ENCODE measurements at regions not wholly inside any gene's neighbourhood (a gene's known extent, or its start where the extent isn't known, plus 50 kb on each side); places are given as distances from the start of the nearest gene placed in this dataset.

GRCh38 chr14:61881046-61881445 lies 118.8 kb downstream of the SNAPC1 start:
- TF ChIP-seq SNRNP70 (IDR thresholded peaks at IDR 0.05; ENCODE audit: low read depth, low read length) (no peak), FOSL1 (CRISPR knock-in tag; IDR thresholded peaks at IDR 0.05; ENCODE audit: borderline replicate concordance) (no peak), ZNF790 (CRISPR knock-in tag; IDR thresholded peaks at IDR 0.05; ENCODE audit: borderline replicate concordance) (no peak), SRSF9 (IDR thresholded peaks at IDR 0.05; ENCODE audit: borderline replicate concordance, insufficient read depth, low read depth, low read length, poor library complexity, severe bottlenecking) (no peak), ZNF501 (CRISPR knock-in tag; IDR thresholded peaks at IDR 0.05) (no peak), PHF20 (CRISPR knock-in tag; IDR thresholded peaks at IDR 0.05) (no peak), ZHX2 (IDR thresholded peaks at IDR 0.05; ENCODE audit: low read depth) (no peak), ZHX2 (CRISPR knock-in tag; IDR thresholded peaks at IDR 0.05; ENCODE audit: borderline replicate concordance) (no peak), ZNF224 (CRISPR knock-in tag; IDR thresholded peaks at IDR 0.05) (no peak), SMARCE1 (IDR thresholded peaks at IDR 0.05; ENCODE audit: borderline replicate concordance) (no peak), STAG1 (CRISPR knock-in tag; IDR thresholded peaks at IDR 0.05) (no peak), SMAD3 (CRISPR knock-in tag; IDR thresholded peaks at IDR 0.05) (no peak), MATR3 (CRISPR knock-in tag; IDR thresholded peaks at IDR 0.05) (no peak), ZNF232 (CRISPR knock-in tag; IDR thresholded peaks at IDR 0.05; ENCODE audit: borderline replicate concordance) (no peak), MEIS1 (CRISPR knock-in tag; IDR thresholded peaks at IDR 0.05; ENCODE audit: borderline replicate concordance) (no peak), HIVEP1 (CRISPR knock-in tag; IDR thresholded peaks at IDR 0.05) (no peak), EZH2 (conservative IDR thresholded peaks at IDR 0.05; ENCODE audit: low read depth, low read length) (no peak)
- TF ChIP-seq, protein P1, sequence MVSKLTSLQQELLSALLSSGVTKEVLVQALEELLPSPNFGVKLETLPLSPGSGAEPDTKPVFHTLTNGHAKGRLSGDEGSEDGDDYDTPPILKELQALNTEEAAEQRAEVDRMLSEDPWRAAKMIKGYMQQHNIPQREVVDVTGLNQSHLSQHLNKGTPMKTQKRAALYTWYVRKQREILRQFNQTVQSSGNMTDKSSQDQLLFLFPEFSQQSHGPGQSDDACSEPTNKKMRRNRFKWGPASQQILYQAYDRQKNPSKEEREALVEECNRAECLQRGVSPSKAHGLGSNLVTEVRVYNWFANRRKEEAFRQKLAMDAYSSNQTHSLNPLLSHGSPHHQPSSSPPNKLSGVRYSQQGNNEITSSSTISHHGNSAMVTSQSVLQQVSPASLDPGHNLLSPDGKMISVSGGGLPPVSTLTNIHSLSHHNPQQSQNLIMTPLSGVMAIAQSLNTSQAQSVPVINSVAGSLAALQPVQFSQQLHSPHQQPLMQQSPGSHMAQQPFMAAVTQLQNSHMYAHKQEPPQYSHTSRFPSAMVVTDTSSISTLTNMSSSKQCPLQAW (CRISPR knock-in tag; IDR thresholded peaks at IDR 0.05): no peak
- H3K36me3 ChIP-seq (replicated peaks in 1 of 2; ENCODE audit: control insufficient read depth in 1 of 2, insufficient read depth in 2 of 2, low read length in 2 of 2): no peaks in the 10 kb centered on the region
- no peaks in the 10 kb centered on the region for H3K4me1 ChIP-seq (ENCODE audit: insufficient read depth, low read length)
- no peaks in the 10 kb centered on the region for H4K20me1 ChIP-seq (ENCODE audit: insufficient read depth, low read length)
- no peaks in the 10 kb centered on the region for H3K9me3 ChIP-seq (ENCODE audit: low read length)
- CTCF ChIA-PET (ENCODE audit: low intra/inter-chr PET ratio, low total read pairs): no interaction called here
- H3K79me2 ChIP-seq (ENCODE audit: insufficient read depth, low read length): no peaks in the 10 kb centered on the region
- BruUV-seq (replicated peaks): no TSS peak
- FAIRE-seq (no peak), DNase-seq (ENCODE audit: low spot score) (no peak), ATAC-seq (no peak)
- in situ Hi-C loops (cut with HindIII; ENCODE audit: extremely low pct_ligation_motif_present, low pct_unique_long_range_greater_than_20kb): no loop called here
- H3K4me2 ChIP-seq (ENCODE audit: low read depth, low read length): no peak overlapping the region
- peaks cover 0 to 7% of the 10 kb centered on the region in 2 experiments; a peak in 1 of 5 replicates for H3K27me3 ChIP-seq (ENCODE audit: control insufficient read depth in 1 of 2, insufficient read depth in 2 of 2, low read length in 2 of 2)
- intact Hi-C loops (cut with micrococcal nuclease; ENCODE audit: unreplicated experiment): no loop called here
- H3K27ac ChIP-seq (ENCODE audit: extremely low read length, insufficient read depth, low read length): no peak overlapping the region
- no peak overlapping the region for H3K4me3 ChIP-seq (replicated peaks in 1 of 3; ENCODE audit: insufficient read depth in 1 of 3, low read depth in 2 of 3, low read length in 3 of 3)
- H3K9ac ChIP-seq (ENCODE audit: insufficient read depth, low read depth, low read length): no peak overlapping the region
- H2AFZ ChIP-seq (ENCODE audit: low read length): no peak overlapping the region
- POLR2A ChIA-PET: no interaction called here
- WGBS (ENCODE audit: low lambda C conversion rate): 10% methylated on average over 1 of the region's 1 CpG

Measured in HepG2 (cell line).